ENCODE measurements at regions not wholly inside any gene's neighbourhood (a gene's known extent, or its start where the extent isn't known, plus 50 kb on each side); places are given as distances from the start of the nearest gene placed in this dataset.

GRCh38 chr5:111676926-111677415, 80.0 kb downstream of the NREP start:
- no peak for DNase-seq

DNA sequence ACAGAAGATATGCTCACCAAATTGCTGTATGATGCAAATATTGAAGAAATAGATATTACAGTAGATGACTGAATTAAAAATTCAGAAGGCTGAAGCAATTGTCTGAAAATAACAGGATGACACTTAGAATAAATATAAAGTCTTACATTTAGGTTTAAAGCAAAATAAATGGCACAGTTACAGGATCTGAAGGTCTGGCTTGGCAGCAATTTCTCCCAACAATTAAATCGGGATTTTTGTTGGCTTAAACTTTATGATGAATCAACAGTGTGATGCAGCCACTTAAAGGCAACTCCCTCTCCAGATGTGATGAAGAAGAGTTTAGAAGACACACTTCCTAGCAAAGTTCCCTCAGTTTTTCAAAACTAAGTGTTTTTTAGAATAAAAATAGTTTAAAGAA, 80.5 kb downstream of the NREP start:
- no peak for DNase-seq

DNA sequence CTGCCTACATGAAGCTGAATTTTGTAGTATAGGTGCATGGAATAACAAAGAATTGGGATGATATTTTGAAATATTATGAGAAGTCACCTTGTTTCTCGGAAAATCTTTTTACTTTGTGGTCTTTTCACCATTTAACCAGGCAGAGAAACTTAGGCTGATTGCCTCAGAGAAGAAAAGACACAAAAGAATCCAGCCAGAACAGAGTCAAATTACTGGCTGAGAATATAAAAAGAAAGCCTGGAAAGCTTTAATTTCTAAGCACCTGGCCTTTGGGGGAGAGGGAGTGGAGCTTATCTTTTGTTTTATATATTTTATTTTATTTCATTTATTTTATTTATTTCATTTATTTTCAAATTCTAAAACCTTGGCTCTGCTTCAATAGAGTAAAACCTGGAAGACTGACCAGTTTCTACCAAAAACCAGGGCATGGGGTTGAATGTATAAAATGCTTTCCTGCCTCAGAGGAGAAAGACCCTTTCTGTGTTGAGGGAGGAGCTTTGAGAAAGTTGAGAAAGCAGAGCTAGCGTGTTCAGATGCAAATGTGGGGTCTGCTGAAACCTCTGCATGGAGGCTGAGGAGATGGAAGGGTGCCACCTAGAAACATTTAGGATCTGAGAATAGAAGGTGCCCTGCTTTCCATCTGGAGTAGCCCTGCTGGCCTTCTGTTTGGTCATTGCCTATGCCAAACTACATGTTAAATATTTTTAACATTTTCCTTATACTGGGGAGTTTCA, 81.6 kb downstream of the NREP start:
- no peak for DNase-seq

- no peak for DNase-seq
These were observed 82.9 kb downstream of the NREP start for GRCh38 chr5:111673891-111674626.

- DNase-seq = no peak
These were observed 84.9 kb downstream of the NREP start for GRCh38 chr5:111672099-111672498.

DNA sequence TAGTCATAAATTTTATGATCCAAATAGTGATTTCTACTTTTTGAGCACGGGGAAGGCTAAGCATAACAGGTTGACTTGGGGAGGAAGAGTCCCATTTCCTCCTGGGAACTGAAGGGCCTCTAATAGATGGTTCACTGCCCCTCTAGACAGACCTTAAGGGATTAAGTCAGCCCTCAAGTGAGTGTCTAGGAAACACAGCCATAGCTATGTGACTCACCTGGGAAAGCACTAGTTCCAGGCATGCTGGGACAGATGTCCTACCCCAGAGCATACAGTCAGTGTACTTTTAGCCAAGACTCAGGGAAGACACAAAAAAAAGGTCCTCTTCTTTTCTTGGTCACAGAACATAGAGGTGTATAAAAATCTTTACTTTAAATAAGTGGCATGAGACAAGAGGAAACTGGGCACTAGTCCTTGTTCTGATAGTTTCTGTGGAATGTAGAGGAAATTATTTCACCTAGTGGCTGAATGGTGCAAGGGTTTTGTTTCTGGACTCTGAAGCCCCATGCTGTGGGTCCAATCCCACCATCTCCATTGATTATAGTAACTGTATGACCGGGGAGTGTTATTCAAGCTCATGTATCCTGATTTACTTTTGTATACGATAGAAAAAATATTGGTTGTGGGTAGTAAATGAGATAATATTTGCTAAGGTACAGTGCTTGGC, 86.0 kb downstream of the NREP start:
- no peak for DNase-seq

GRCh38 chr5:111668477-111669414, 88.2 kb downstream of the NREP start:
- no peak for DNase-seq

DNA sequence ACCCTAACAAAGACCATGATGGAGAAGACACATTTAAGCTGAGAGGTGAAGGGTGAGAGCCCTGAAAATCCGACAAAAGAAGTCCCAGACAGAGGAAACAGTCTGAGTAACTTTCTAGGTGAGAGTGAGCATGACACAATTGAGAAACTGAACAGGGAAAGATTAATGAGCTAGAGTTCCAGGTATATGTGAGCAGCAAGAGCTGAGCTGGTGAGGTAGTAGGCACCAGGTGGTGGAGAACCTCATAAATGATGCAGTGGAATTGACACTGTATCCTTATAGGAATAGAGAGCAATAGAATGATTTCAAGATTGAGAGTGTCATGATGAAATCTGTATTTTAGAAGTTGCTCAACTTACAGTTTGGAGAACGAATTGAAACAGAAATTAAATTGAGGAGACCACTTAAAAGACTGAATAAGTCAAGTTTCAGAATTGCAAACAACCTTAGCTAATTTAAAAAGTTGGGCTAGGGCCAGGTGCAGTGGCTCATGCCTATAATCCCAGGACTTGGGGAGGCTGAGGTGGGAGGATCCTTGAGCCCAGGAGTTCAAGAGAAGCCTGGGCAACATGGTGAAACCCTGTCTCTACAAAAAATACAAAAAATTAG, 89.8 kb downstream of the NREP start:
- no peak for DNase-seq

GRCh38 chr5:111656580-111656979, 100.4 kb downstream of the NREP start:
- no peak for DNase-seq

DNA sequence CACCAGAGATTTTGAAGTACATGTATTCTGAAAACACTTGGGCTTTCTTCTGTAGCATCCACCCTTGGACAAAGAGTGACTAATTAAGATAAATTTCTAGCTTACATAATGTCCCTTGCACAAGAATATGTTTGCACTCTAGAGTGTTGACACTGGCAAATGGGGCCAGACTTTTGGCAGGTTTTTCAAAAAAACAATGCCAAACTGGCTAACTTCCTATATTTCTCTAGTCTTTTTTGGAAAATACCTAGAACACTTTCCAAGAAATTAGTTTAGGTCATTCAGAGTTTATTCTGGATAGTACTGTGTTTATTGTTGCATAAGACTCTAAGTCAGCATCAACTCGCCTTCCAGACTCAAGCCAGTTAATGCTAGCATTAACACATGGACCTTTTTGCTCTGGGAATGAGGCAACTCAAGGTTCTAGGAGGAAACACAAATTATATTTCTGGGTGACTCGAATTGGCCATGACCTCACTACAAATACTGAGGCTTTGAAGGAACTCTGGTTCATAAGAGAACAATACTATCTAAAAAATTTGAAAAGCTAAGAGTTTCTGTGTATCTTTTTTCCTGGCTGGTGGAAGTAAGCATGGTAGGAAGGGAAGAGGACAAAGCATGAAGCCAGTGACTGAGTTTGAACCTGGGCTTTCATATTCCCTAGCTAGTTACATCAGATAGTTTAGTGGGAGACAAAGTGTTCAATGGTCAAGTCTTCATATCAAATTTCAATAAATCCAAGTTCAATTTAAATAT, 101.6 kb downstream of the NREP start:
- DNase-seq = no peak

GRCh38 chr5:111653408-111653807, 103.6 kb downstream of the NREP start:
- no peak for DNase-seq

DNA sequence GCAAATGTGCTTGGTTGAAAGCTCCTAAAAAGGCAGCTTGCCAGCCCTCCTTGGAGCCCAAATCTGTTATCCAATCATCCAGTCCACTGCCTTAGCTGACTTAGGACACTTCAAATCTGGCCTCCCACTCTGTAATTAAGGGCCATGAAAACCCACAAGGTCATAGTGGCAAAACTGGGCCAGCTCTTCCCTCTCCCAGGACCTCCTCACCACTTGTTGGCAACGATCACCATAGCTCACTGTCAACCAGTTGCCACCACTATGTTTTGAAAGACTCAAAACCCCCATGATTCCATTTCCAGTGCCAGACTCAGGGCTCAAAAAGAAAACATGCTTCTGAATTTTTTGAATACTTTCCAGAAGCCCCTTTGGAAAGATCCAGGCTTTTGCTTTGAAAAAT, 107.5 kb downstream of the NREP start:
- DNase-seq = no peak

DNA sequence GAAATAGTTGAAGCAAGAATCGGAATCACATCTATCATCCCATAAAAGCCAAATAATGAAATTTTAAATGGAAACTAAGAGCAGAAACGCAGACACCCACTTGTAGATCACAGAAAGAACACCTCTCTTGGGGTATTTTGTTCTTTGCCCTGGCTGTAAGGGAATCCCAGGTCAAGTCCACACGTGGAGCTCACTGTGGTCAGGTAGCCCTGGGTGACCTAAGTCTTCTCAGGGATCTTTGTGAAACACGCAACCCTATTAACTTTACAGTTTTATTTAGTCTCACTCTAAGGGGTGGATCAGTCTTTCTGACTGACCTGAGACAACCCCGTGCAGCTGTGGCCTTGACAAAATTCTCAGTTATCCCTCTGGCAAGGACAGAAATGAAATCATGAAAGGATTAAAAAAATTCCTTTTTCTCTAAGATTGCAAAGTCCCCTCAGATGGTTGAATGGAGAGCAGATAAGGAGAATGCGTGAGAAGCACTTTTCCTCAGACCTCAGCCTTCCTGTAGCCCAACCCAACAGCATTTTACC, 111.6 kb downstream of the NREP start:
- no peak for DNase-seq

GRCh38 chr5:111643499-111643898, 113.5 kb downstream of the NREP start:
- no peak for DNase-seq

DNA sequence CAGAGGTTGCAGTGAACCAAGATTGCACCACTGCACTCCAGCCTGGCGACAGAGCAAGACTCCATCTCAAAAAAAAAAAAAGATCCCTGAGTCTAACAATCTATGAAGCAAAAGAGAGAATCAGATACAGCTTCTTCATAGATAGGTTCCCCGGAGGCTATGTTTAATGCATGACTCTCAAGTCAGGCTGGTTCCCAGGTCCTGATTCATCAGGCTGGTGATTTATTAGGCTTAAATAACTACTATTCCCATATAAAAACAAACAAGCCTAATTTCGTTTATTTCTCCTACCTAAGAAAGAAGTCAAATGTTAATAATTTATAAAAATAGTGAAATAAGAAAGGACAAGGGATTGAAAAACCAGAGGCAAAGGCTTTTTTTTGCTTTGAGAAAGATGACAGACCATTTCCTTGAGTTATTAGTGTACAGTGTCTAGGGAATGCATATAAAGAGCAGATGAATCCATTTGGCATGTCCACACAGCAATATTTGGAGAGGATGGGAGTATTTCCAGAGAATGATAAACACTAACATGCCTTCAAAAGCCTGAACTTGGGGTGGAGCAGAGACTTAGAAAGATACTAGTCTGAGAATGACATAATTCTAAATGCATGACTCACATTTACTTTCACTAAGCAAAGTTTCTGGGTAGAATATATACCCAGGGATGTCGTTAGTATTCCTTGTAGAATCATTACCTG, 115.3 kb downstream of the NREP start:
- no peak for DNase-seq

DNA sequence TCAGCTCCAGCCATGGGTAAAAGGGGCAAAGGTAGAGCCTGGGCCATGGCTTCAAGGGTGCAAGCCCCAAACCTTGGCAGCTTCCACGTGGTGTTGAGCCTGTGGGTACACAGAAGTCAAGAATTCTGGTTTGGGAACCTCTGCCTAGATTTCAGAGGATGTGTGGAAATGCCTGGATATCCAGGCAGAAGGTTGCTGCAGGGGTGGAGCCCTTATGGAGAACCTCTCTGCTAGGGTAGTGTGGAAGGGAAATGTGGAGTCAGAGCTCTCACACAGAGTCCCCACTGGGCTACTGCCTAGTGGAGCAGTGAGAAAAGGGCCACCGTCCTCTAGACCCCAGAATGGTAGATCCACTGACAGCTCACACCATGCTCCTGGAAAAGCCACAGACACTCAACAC, 117.1 kb downstream of the NREP start:
- no peak for DNase-seq

DNA sequence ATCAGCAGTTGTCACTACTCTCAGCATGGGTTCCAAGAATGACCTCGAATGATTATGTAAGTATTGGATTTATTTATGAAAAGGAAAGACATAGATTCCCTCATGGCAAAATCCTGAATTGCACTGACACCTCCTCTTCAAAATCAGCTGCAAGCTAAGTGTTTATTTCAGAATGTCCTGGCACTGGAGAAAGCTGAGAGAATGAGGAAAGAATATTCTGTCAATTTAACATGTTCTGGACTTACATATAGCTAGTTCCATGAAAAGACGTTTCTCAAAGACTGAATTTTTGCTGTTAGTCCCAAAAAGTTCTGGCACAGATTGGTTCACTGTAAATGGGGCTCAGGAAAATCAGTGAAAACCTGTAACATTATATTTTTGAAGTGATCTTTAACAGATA, 120.3 kb downstream of the NREP start:
- DNase-seq = no peak

- no peak for DNase-seq
These were observed 121.0 kb downstream of the NREP start for GRCh38 chr5:111635916-111636570.

GRCh38 chr5:111635151-111635902, 121.7 kb downstream of the NREP start:
- no peak for DNase-seq

Measured in stimulated activated CD4-positive, alpha-beta T cell treated with anti-CD3 and anti-CD28 coated beads, Interleukin-1b, Interleukin-23, amount 100 ng/mL, for 48 hours (primary cell).